HG03378 (cell line): ENCODE measurements at regions not wholly inside any gene's neighbourhood (a gene's known extent, or its start where the extent isn't known, plus 50 kb on each side); places are given as distances from the start of the nearest gene placed in this dataset.
"Not testable (repeated sequence)": the region's sequence is repeated elsewhere in the genome, so short reads cannot be mapped to it uniquely, and the experiment has no call there.

Source experiments
- ATAC-seq: cut with Tn5 transposase; IDR thresholded peaks from one replicate; pipeline ENCODE4 v1.9.1; 2021; ENCODE audit warnings: mild to moderate bottlenecking, moderate library complexity; ENCODE audit not compliant: unreplicated experiment

DNA sequence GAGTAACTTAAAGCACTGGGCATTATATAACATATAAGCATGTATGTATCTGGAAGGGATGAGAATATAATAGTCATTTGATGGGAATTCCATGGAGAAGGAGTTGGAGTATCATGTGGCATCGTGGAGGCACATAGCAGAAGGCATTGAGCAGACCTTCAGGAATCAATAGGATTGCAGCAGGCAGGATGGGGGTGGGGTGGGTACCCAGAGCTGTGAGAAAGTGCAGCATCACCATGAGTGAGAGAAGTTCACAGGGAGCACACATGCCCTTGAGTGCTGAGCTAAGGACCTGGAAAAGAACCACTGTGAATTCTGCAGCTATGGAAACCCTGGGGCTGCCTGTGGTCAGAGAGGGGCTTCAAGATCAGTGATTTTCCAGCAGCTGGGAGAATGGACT is 57.3 kb downstream of the MED10 start:
- ATAC-seq = no peak

GRCh38 chr5:6319116-6319515 is 59.2 kb downstream of the MED10 start:
- ATAC-seq = no peak

GRCh38 chr5:6317116-6317798 is 61.1 kb downstream of the MED10 start:
- no peak for ATAC-seq

DNA sequence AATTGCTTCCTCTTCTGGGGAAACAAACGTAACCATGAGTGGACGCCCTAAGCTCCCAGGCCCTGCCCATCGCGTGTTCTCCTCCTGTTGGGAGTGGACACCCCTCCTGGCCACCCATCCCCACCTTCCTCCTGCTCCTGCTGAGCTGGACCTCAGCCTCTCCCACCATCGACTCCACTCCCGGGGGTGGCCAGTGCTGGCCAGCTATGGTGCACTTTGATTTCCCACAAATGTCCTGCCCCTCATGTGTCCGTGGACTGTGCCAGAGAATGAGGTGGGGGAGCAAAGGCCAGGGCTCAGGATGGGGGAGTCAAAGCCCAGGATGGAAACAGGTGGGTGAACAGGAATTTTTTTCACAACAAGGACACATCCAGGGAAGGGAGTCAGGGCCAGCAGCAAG is 62.8 kb downstream of the MED10 start:
- no peak for ATAC-seq

GRCh38 chr5:6311568-6312501 is 66.5 kb downstream of the MED10 start:
- ATAC-seq = no peak

DNA sequence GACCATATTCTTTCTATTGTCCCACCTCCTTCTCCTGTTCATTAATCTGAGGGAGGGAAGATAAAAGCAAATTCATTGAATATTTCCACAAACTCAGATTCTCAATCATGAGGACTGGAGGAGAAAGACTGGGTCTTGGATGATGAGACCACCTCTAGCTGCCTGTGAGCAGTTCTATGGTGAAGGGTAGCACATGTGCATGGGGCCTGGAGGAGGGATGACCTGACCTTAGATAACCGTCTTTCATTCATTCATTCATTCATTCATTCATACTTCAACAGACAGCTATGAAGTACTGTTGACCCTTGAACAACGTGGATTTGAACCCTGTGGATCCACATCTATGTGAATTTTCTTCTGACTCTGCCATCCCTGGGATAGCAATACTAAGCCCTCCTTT is 68.4 kb downstream of the MED10 start:
- no peak for ATAC-seq

DNA sequence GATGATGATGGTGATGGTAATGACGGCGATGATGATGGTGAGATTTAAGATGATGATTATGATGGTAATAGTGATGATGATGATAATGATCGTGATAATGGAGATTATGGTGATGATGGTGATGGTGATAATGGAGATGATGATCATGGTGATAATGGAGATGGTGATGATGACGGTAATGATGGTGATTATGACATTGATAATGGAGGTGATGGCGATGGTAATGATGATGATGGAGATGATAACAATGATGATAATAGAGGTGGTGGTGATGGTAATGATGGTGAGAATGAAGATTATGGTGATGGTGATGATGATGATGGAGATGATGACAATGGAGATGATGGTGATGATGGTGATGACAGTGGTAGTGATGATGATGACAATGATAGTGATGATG is 69.7 kb downstream of the MED10 start:
- ATAC-seq = no peak

- ATAC-seq = no peak
These were observed 71.0 kb downstream of the MED10 start for GRCh38 chr5:6307304-6307703.

GRCh38 chr5:6305853-6306252 is 72.5 kb downstream of the MED10 start:
- no peak for ATAC-seq

- no peak for ATAC-seq
These were observed 75.7 kb downstream of the MED10 start for GRCh38 chr5:6302684-6303083.

GRCh38 chr5:6302075-6302474 is 76.3 kb downstream of the MED10 start:
- no peak for ATAC-seq

DNA sequence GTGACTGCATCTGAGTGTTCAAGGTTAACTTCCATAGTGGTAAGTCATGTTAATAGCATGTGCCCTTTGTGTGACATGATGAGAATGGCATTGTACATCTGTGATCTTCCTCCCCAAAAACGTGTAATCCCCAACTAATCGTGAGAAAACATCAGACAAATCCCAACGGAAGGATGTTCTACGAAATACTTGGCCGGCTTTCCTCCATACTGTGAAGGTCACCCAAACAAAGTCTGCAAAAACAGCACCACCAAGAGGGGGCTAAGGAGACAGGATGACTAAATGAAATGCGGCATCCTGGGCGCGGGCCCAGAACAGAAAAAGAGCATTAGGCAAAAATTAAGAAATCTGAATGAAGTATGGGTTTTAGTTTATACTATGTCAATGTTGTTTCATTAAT is 81.8 kb downstream of the MED10 start:
- no peak for ATAC-seq

DNA sequence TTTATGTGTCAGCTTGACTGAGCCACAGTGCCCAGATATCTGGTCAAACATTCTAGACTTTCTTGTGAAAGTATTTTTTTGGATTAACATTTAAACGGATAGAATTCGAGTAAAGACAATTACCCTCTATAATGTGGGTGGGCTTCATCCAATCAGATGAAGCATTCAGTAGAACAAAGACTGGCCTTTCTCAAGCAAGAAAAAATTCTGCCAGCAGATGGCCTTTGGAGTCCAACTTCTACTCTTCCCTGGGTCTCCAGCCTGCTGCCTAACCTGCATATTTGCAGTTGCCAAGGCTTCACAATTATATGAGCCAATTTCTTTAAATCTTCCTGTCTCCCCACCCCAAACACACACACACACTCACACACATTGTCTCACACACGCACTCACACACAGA is 86.4 kb downstream of the MED10 start:
- no peak for ATAC-seq

DNA sequence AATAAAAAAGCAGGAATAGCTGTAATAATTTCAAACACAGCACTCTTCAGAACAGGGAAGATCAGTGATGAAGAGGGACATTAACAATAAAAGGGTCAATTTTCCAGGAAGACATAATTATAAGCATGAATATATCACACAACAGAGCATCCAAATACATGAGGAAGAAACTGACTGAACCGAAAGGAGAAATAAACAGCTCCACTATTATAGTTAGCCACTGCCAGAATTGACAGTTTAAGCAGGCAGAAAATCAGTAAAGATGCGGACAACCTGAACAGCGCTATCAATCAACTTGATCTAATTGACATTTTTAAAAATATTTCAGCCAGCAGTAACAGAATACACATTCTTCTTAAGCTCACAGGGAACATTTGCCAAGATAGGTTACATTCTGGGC is 89.1 kb downstream of the MED10 start:
- ATAC-seq = no peak

DNA sequence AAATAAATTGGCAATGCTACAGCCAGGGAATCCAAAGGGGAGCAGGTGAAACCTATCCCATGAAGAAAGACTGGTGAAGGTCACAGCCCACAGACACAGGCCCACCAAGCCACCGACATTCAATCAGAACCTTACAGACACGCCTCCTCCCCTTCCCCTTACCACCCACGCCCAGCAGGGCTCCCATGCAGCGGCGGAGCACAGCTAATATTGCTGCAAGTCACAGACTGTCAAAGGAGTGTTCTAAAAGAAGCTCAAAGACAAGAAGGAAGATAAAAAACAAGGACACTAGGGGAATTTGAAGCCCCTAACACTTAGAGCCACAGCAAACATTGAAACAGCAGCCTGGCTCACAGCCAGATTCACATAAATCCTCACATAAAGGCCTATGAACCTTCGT is 91.2 kb downstream of the MED10 start:
- ATAC-seq = no peak

- ATAC-seq = no peak
These were observed 91.9 kb downstream of the MED10 start for GRCh38 chr5:6286404-6286803.

DNA sequence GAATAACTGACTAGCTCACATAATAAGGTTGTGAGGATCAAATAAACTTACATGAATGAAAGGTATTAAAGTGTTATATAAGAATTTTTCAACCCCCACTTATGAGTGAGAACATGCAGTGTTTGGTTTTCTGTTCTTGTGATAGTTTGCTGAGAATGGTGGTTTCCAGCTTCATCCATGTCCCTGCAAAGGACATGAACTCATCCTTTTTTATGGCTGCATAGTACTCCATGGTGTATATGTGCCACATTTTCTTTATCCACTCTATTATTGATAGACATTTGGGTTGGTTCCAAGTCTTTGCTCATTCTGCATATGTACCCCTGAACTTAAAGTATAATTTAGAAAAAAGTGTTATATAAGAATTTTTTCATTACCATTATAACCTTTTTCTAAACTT is 93.9 kb downstream of the MED10 start:
- not testable (repeated sequence) for ATAC-seq

GRCh38 chr5:6282352-6282751 is 96.0 kb downstream of the MED10 start:
- no peak for ATAC-seq

DNA sequence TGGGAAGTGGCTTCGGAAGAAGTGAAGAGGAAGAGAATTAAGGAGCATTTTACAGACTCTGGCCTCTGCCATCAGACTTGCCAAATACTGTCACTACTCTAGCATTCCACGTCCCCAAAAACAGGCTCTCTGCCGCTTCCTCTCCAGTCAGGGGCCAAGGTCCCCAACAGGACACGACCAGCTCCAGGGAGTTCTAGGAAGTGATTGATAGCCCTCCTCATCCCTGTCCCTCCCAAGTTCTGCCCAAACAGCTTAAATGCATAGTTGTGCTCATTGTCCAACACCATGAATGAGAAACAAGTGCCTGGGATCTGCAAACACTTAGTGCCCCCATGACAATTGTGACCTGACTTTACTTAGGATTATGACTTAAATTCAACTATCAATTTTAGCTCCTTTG is 96.5 kb downstream of the MED10 start:
- ATAC-seq = no peak

GRCh38 chr5:6280425-6281100 is 97.8 kb downstream of the MED10 start:
- no peak for ATAC-seq

GRCh38 chr5:6279607-6280006 is 98.7 kb downstream of the MED10 start:
- ATAC-seq = no peak
